GM19351 (cell line): ENCODE measurements at regions not wholly inside any gene's neighbourhood (a gene's known extent, or its start where the extent isn't known, plus 50 kb on each side); places are given as distances from the start of the nearest gene placed in this dataset.
A peak's percentile ranks its signal among the peaks of the same experiment; 100 is the strongest.
"Not testable (repeated sequence)": the region's sequence is repeated elsewhere in the genome, so short reads cannot be mapped to it uniquely, and the experiment has no call there.

Source experiments
- ATAC-seq: cut with Tn5 transposase; IDR thresholded peaks from one replicate; pipeline ENCODE4 v1.9.1; 2021; ENCODE audit warnings: mild to moderate bottlenecking, moderate library complexity; ENCODE audit not compliant: unreplicated experiment

DNA sequence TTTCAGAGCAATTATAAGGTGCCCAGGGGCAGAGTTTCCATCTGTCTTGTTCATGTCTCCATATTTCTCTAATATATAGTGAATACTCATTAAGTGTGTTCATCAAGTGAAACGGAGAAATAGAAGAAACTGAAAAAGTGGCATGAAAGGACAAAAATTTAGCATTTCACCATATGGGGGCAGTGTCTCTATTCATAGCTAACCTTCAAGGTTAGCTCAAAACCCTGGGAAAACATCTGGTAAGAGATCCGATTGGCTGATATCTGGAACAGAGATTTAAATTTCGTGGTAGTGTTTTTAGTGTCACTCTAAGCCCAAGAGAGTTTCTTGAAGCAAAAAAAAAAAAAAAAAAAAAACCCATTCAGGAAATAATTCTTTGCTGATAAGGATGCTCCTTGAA lies 367.5 kb downstream of the DAD1 start:
- ATAC-seq = no peak

DNA sequence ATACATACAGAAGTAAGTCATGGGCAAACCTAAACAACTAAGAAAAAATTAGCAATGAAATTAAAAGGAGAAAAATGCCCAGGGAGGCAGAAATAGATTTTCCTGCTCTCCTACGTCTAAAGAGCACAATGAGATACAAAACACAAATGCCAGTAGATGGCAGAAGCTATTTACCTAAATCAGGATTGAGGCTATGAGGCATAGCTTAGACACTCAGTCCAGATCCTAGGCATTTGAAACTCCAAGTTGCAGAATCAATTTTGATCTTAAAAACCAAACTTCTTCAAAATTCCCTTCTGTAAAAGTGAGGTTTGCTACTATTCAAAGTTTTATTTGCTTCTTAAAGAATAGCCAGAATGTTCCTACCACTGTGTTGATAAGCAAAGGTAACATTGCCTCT lies 368.6 kb downstream of the DAD1 start:
- ATAC-seq = no peak

DNA sequence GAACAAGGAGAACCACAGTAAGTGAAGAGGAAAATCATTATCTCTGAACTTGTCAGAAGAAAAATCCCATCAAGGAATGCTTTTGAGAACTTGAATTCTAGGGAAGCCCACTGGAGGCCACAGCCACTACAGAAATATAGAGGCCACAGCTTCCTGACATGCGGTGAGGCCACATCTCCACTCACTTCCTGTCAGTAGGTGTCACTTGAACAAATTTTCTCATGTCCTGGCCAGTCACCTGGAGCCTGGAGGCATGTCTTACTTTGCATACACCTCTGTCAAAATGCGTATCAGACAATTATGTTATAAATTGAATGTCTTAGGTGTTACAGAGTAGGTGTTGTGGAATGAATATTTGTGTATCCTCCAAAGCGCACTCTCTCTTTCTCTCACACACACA lies 370.3 kb downstream of the DAD1 start:
- no peak for ATAC-seq

DNA sequence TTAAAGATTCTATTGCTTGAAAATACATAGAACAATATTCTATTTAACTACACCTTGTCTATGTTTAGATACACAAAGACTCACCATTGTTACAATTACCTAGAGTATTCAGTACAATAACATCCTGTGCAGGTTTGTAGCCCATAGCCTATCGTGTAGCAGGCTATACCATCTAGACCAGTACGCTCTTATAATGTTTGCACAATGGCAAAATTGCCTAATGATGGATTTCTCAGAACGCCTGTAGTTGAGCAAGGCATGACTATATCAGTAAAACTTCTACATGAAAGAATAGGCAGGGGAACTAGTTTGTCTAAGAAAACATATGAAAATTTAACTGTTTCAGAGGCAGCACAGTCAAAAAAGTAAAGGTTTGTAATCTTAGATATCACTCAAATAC lies 375.9 kb downstream of the DAD1 start:
- no peak for ATAC-seq

DNA sequence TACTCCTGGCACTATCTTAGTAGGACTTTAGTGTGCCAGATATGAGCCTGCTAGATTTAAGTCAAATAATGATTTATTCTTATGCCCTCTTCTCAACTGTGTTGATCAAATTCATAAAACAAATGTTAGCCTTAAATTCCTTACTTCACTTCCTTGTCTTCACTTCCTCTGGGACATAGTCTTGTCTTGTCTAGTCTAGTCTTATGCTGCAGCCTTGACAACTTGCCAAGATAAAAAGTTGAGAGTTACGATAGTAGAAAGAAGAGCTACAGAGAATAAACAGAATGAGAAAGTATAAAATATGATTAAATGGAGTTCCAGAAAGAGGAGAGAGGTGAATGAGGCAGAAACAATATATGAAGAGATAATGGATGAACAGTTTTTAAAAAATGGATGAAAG lies 378.1 kb downstream of the DAD1 start:
- no peak for ATAC-seq

DNA sequence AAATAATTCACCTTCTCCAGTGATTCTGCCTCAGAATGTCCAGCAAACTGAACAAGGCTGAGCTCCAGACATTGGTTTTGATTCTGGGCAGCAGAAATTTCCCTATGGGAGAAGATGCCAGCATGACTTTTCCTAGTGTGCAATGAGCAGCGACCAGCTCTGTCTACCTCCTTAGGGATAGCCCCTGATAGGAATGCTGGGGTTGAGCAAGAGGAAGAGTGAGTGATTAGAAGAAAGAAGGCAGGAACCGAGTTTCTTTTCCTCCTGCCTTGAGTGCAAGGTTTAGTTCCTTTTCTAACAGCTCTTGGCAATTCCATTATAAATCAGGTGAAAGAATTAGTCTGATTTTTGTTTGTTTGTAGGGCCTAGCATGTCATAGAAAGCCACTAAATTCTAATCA lies 379.0 kb downstream of the DAD1 start:
- ATAC-seq = no peak

DNA sequence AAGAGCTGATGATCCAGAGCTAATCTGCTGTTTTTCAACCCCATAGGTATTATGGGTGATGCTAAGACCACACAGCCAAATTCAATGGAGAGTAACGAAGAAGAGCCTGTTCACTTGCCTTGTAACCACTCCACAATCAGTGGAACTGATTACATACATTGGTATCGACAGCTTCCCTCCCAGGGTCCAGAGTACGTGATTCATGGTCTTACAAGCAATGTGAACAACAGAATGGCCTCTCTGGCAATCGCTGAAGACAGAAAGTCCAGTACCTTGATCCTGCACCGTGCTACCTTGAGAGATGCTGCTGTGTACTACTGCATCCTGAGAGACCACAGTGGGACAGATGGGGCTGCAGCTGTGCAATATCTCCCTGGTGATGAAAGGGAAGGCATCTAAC lies 386.0 kb downstream of the DAD1 start:
- ATAC-seq = no peak

DNA sequence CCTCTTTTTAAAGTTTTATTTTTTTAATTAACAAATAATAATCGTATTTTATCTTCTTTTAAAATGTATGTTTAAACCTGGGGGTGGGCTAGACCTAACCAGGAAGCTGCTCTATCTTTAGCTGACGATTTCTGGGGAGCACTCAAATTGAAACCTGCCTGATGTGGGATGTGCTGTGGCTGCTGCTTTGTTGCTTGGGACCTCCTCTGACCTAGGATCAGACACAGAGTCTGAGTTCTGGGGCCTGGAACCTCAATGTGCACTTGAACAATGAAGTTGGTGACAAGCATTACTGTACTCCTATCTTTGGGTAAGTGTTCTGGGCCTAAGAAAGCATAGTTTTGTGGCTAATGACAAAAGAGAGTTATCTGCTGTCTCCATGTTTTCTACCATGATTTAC lies 386.7 kb downstream of the DAD1 start:
- no peak for ATAC-seq

DNA sequence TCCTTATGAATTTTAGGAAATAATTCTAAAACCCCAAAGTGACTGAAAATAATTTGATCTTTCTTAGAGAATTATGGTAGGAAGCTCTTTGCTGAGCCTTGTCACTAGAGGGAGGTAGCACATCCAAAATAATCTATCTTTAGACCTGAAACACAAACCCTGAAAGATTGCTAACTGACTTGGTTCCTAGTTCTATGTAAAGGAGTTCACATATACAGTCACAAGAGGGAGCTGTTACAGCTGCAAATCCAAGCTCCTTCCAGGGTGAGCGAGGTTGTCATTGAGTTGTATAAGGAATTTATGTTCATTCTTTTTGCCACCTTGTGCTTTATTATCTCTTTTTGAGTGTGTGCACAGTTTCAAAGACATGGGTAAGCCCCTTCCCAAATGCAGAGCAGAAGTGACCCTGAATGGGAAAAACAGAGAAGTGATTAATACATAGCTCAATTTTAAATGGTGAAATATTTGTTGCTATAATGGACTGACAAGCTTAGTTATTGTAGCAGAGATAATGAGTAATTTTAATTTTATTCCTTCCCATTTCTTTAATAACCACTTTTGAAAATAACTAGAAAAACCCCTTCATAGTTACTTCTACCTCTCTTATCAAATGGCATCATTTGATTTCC lies 387.9 kb downstream of the DAD1 start:
- peak; percentile 75 for ATAC-seq

DNA sequence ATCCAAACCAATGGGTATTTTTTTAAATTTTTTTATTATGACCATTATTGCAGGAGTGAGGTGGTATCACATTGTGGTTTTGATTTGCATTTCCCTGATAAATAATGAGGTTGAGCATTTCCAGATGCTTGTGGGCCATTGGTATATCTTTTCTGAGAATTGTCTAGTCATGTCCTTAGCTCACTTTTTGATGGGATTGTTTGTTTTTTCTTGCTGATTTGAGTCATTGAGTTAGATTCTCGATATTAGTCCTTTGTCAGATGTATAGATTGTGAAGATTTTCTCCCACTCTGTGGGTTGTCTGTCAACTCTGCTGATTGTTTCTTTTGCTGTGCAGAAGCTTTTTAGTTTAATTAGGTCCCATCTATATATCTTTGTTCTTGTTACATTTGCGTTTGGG lies 388.9 kb downstream of the DAD1 start:
- ATAC-seq = not testable (repeated sequence)

DNA sequence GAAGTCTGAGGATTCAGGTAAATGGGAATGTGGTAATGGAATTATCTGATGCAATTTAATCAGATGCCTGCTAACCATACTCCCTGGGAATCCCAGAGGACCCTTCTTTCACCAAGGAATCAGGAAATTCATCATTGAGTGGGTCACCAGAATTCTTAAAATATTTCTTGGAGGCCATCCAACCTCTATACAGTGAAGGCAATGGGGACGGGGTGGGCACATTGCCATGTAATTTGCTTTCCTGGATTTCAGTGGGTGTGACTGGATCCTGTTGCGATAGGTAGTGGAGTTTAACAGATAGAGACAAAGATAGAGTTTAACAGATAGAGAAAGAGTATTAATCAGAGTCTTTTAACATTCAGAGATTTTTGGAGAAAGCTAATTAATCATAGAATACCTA lies 394.4 kb downstream of the DAD1 start:
- ATAC-seq = no peak

DNA sequence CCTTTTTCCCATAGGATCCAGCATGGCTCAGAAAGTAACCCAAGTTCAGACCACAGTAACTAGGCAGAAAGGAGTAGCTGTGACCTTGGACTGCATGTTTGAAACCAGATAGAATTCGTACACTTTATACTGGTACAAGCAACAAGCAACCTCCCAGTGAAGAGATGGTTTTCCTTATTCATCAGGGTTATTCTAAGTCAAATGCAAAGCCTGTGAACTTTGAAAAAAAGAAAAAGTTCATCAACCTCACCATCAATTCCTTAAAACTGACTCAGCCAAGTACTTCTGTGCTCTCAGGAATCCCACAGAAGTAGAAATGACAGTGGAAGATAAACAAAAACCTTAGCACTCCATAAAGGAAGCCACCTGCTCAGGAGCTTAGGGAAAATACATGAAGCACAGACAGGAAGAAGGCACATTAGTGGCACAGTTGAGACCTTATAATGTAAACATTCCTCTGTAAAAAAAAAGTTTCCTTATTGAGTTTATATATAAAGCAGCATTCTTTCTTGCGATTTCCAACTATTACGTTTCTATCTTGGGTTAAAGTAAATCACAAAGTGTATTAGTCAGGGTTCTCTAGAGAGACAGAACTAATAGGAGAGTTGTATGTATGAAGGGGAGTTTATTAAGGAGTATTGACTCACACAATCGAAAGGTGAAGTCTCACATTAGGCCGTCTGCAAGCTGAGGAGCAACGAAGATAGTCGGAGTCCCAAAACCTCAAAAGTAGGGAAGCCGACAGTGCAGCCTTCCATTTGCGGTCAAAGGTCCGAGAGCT lies 398.4 kb downstream of the DAD1 start:
- ATAC-seq = no peak

DNA sequence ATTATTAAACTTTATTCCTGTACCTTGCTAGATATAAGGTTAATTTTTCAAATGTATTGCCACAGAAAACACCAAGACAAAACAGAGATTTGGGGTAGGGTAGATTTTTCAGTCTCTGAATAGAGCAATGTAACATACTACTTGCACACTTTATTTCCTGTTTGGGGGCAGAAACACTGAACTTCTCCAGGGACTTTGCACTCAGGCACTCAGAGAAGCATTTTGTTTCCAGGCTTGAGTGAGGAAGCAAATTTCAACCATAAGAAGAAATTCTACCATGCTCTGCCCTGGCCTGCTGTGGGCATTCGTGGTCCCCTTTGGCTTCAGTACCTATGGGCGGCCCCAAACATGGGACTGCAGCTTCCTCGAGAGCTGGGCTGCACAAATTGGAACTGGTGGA lies 399.1 kb downstream of the DAD1 start:
- no peak for ATAC-seq

DNA sequence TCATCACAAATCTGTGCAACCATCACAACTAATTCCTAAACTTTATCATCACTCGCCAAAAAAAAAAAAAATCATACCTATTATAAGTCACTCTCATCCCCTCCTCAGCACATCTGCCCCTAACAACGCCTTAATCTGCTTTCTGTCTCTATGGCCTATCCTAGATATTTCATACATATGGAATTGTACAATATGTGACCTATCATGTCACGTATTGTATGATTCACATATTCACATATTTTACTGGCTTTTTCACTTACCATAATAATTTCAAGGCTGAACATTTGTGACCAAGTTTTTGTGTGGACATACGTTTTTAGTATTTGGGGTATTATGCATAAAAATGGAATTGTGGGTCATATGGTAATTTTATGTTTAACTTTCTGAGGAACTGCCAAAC lies 400.7 kb downstream of the DAD1 start:
- ATAC-seq = no peak

DNA sequence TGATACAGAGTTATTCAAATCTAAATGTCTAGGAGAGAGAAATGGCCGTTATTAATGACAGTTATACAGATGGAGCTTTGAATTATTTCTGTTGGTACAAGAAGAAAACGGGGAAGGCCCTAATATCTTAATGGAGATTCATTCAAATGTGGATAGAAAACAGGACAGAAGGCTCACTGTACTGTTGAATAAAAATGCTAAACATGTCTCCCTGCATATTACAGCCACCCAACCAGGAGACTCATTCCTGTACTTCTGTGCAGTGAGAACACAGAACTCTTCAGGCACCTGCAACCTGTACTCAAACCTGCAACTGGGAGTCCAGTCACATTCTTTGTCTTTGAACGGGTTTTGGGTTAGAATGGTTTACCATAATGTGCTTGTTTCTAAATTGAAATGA lies 403.2 kb downstream of the DAD1 start:
- no peak for ATAC-seq

DNA sequence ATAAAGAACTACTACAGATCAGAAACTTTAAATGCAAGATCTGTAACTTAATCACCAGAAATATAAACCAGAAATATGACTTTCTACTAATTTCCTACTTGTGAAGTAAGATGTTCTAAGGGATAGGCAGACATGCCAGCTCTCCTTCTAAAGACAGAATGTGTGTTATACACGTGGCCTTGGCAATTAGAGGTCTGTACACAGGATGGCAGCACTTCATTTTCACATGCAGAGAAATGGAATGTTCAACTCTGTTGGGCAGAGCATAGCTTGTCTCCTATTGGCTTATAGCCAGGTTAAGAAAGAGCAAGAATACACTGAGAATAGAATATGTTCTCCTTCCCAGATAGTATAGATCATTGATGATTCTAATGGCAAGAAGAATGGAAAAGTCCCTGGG lies 403.8 kb downstream of the DAD1 start:
- no peak for ATAC-seq

DNA sequence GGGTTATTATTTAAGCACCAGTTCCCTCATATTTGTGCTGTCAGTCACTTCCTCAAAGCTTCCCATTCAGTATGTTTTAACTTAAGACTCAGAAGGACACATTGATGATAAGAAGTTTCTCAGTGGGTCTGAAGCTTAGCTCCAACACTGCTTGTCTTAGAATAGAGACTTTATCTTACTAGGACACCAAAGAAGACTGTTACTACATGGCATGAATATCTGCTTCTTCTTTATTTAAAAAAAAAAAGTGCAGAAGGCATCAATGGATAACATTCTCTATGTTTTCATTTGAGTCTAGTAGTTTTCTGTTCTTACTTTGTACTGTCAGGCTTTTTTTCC lies 404.2 kb downstream of the DAD1 start:
- ATAC-seq = no peak

DNA sequence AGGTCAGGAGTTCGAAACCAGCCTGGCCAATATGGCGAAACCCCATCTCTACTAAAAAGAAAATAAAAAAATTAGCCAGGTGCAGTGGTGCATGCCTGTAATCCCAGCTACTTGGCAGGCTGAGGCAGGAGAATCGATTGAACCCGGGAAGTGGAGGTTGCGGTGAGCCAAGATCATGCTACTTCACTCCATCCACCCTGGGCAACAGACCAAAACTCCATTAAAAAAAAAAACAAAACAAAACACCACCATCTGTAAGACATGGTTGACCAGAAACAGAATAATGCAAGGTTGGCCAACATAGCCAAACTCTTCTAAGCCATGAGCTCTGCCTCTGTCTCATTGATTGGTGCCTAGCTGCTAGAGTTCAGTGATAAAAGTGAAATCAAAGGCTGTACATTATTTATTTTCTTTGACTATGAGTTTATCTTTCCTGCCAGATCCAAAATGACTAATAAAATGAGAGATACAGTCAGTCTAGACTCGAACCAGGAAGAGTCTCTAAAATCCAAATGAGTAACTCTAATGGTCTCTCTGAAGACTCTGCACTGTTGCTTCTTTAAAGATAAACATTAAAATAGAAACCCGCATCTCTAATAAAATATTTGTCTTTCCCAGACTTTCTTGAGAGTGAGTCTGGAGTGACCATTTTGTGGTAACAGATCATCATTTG lies 404.7 kb downstream of the DAD1 start:
- ATAC-seq = no peak

DNA sequence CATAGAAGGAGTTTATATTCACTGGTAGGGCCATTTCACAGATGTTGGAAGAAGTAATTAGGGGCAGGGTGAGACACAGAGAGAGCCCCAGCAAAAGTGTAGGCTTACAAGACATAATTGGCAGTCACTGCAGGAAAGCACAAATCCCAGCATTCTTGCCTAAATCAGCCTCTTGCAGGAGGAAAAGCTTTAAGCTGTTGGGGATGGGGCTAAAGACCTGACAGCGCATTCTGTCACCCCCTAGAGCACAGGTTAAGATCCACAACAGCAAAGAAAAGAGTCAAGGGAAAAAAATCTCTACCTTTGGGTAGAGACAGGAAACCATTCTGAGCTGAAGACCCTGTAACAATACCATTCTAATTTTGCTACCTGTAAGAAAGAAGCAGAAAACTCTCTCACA lies 409.0 kb downstream of the DAD1 start:
- ATAC-seq = no peak

DNA sequence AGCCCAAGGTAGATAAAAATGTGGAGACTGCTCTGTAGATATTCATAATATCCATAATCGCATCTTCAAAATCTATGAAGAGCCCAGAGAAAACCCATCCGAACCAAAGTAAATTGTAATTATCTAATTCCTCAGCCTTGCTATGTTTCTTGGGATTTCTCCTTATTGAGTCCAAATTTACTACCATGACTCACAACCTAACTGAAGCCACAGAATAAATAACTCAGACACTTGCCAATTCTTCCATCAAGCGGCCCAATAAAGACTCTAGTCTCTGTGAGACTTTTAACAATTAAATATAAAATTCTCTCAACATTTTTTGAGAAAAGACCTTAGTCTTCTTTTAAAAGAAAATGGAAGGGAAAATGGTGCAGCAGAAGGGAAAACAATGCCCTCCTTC lies 409.8 kb downstream of the DAD1 start:
- no peak for ATAC-seq

DNA sequence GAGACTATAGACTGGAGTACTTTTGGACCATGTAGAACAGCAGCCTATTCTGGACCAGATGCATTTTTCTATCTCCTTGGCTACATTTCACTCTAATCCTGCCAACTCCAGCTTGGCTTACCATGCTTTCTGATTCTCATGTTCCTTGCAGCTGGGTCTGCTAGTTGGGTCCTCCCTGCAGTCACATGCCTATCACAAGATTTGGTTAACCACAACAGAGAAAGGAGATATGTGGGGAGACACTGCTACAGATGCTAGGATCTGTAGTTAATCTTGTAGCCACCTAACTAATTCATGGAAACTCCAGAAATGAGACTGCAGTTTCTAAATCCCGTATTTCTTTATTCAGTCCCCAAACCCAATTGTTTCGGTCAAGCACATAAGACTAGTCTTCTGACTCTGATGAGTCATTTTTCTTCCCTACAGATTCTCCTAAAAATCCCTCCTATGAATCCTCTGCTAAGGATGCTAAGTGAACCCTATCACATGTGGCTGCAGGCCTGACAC lies 410.6 kb downstream of the DAD1 start:
- no peak for ATAC-seq

DNA sequence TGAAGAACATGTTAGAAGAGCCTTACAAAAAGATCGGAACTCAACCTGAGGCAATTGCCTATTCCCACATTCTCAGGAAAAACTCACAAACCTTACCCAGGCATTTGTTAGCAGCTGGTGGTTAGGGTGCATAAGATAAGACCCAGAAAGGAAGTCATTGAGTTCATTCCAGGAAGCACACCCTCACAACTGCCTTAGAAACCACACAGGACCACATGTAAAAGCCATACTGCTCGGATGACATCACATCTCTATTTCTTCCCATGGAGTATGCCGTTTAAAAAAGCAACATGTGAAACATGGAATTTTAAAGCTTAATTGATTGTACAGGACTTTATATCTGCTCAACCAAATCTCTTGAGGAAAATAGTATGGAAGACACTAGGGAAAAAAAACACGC lies 411.2 kb downstream of the DAD1 start:
- ATAC-seq = peak; percentile 50
